ENCODE measurements at regions not wholly inside any gene's neighbourhood (a gene's known extent, or its start where the extent isn't known, plus 50 kb on each side); places are given as distances from the start of the nearest gene placed in this dataset.
"Not testable (repeated sequence)": the region's sequence is repeated elsewhere in the genome, so short reads cannot be mapped to it uniquely, and the experiment has no call there.

GRCh38 chr2:181792906-181793305, 98.6 kb upstream of the ITPRID2 start:
- Histone ChIP-seq H2AFZ (ENCODE audit: low read length) (no peak overlapping the region), H3K4me2 (ENCODE audit: low read length) (no peak overlapping the region), H3K9me3 (ENCODE audit: low read length) (no peaks in the 10 kb centered on the region), H3K36me3 (ENCODE audit: insufficient read depth, low read length) (no peaks in the 10 kb centered on the region), H3K79me2 (ENCODE audit: insufficient read depth, low read depth, low read length) (no peaks in the 10 kb centered on the region), H3K4me1 (ENCODE audit: insufficient read depth, low read length, poor library complexity, severe bottlenecking) (no peaks in the 10 kb centered on the region), H3K4me3 (ENCODE audit: low read depth, low read length, poor library complexity, severe bottlenecking) (no peak overlapping the region), H3K9me2 (ENCODE audit: insufficient read depth, low read length) (no peaks in the 10 kb centered on the region), H3K27ac (ENCODE audit: low read depth, low read length, poor library complexity, severe bottlenecking) (no peak overlapping the region), H4K20me1 (ENCODE audit: insufficient read depth, low read length) (no peaks in the 10 kb centered on the region)
- BruUV-seq (replicated peaks): no TSS peak
- TF ChIP-seq CTCF (conservative IDR thresholded peaks at IDR 0.05; ENCODE audit: low read length): no peak
- TF ChIP-seq EZH2phosphoT487 (IDR thresholded peaks at IDR 0.05; ENCODE audit: borderline replicate concordance, low read depth, low read length): no peak
- DNase-seq (ENCODE audit: low spot score): no peak
- ChIA-PET CTCF (ENCODE audit: unreplicated experiment) (no interaction called here), POLR2A (interaction anchor here (0.7 kb wide), 1 partner anchor 187 kb away, joined by 3 read pairs; no protein-coding TSS in a partner anchor)
- intact Hi-C loops (cut with micrococcal nuclease; ENCODE audit: unreplicated experiment): no loop called here

GRCh38 chr2:181798022-181798421, 93.5 kb upstream of the ITPRID2 start:
- no peak for DNase-seq (ENCODE audit: low spot score)
- Histone ChIP-seq H3K9me2 (ENCODE audit: insufficient read depth, low read length) (no peaks in the 10 kb centered on the region), H3K4me1 (ENCODE audit: insufficient read depth, low read length, poor library complexity, severe bottlenecking) (no peaks in the 10 kb centered on the region), H3K27ac (ENCODE audit: low read depth, low read length, poor library complexity, severe bottlenecking) (no peak overlapping the region), H3K9me3 (ENCODE audit: low read length) (no peaks in the 10 kb centered on the region), H3K79me2 (ENCODE audit: insufficient read depth, low read depth, low read length) (no peaks in the 10 kb centered on the region), H3K4me3 (ENCODE audit: low read depth, low read length, poor library complexity, severe bottlenecking) (no peak overlapping the region), H4K20me1 (ENCODE audit: insufficient read depth, low read length) (no peaks in the 10 kb centered on the region), H3K4me2 (ENCODE audit: low read length) (no peak overlapping the region), H3K36me3 (ENCODE audit: insufficient read depth, low read length) (no peaks in the 10 kb centered on the region), H2AFZ (ENCODE audit: low read length) (no peak overlapping the region)
- ChIA-PET POLR2A (interaction anchor here (0.5 to 1.0 kb wide), 3 partner anchors 9 to 788 kb away, joined by 3 to 4 read pairs (median 3); no protein-coding TSS in a partner anchor), CTCF (ENCODE audit: unreplicated experiment) (no interaction called here)
- intact Hi-C loops (cut with micrococcal nuclease; ENCODE audit: unreplicated experiment): no loop called here
- TF ChIP-seq EZH2phosphoT487 (IDR thresholded peaks at IDR 0.05; ENCODE audit: borderline replicate concordance, low read depth, low read length) (no peak), CTCF (conservative IDR thresholded peaks at IDR 0.05; ENCODE audit: low read length) (no peak)
- BruUV-seq (replicated peaks): no TSS peak

- H3K27ac ChIP-seq (ENCODE audit: low read depth, low read length, poor library complexity, severe bottlenecking); H3K9me3 ChIP-seq (ENCODE audit: low read length); H3K36me3 ChIP-seq (ENCODE audit: insufficient read depth, low read length); intact Hi-C loops (cut with micrococcal nuclease; ENCODE audit: unreplicated experiment); H2AFZ ChIP-seq (ENCODE audit: low read length); H3K79me2 ChIP-seq (ENCODE audit: insufficient read depth, low read depth, low read length); H3K4me3 ChIP-seq (ENCODE audit: low read depth, low read length, poor library complexity, severe bottlenecking); BruUV-seq (replicated peaks); H3K4me1 ChIP-seq (ENCODE audit: insufficient read depth, low read length, poor library complexity, severe bottlenecking); H4K20me1 ChIP-seq (ENCODE audit: insufficient read depth, low read length); H3K9me2 ChIP-seq (ENCODE audit: insufficient read depth, low read length); DNase-seq (ENCODE audit: low spot score); CTCF ChIA-PET (ENCODE audit: unreplicated experiment); H3K4me2 ChIP-seq (ENCODE audit: low read length): not testable (repeated sequence)
- POLR2A ChIA-PET: interaction anchor here (0.7 to 1.5 kb wide), 3 partner anchors 12 to 823 kb away, joined by 3 read pairs; no protein-coding TSS in a partner anchor
Measured at GRCh38 chr2:181802300-181802699, 89.2 kb upstream of the ITPRID2 start.

- POLR2A ChIA-PET; H2AFZ ChIP-seq (ENCODE audit: low read length); CTCF ChIA-PET (ENCODE audit: unreplicated experiment): not testable (repeated sequence)
Measured at GRCh38 chr2:181803903-181804799, 87.4 kb upstream of the ITPRID2 start.

More at GRCh38 chr2:181803903-181804799, 87.4 kb upstream of the ITPRID2 start:
- H3K79me2 ChIP-seq (ENCODE audit: insufficient read depth, low read depth, low read length); H3K9me2 ChIP-seq (ENCODE audit: insufficient read depth, low read length); H4K20me1 ChIP-seq (ENCODE audit: insufficient read depth, low read length); H3K36me3 ChIP-seq (ENCODE audit: insufficient read depth, low read length); H3K27ac ChIP-seq (ENCODE audit: low read depth, low read length, poor library complexity, severe bottlenecking); H3K4me1 ChIP-seq (ENCODE audit: insufficient read depth, low read length, poor library complexity, severe bottlenecking); H3K4me3 ChIP-seq (ENCODE audit: low read depth, low read length, poor library complexity, severe bottlenecking); intact Hi-C loops (cut with micrococcal nuclease; ENCODE audit: unreplicated experiment); BruUV-seq (replicated peaks); DNase-seq (ENCODE audit: low spot score); H3K4me2 ChIP-seq (ENCODE audit: low read length); H3K9me3 ChIP-seq (ENCODE audit: low read length): not testable (repeated sequence)

Data from OCI-LY7 (cell line).